ENCODE measurements at regions not wholly inside any gene's neighbourhood (a gene's known extent, or its start where the extent isn't known, plus 50 kb on each side); places are given as distances from the start of the nearest gene placed in this dataset.

DNA sequence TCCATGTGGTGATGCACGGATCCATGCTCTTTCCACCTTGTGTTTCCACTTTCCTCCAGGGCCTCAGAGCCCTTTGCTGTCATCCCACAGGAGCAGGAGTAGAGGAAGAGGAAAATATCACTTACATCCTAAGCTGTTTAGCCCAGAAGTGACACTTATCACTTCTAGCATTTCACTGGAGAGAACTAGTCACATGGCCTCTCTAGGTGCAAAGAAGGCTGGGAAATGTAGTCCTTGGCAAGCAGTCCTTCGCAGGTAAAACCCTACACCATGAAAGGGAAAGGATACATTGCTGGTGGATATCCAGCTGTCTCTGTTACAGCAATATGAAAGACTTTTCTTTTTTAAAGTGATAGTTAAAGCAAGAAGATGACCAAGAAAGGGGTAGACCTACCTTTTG lies 185.9 kb downstream of the RGS9 start:
- FAIRE-seq, result no peak
- Histone ChIP-seq H3K4me3 (no peak overlapping the region), H3K4me2 (ENCODE audit: insufficient read depth, low read length) (no peak overlapping the region), H3K9me1 (ENCODE audit: control insufficient read depth, insufficient read depth, low read length) (no peaks in the 10 kb centered on the region), H3K4me1 (replicated peaks in 1 of 2; ENCODE audit: control insufficient read depth in 2 of 2, insufficient read depth in 2 of 2, low read length in 2 of 2) (no peaks in the 10 kb centered on the region), H3K9me3 (replicated peaks; ENCODE audit: control insufficient read depth, insufficient read depth, low read depth, low read length) (no peaks in the 10 kb centered on the region), H3K27ac (ENCODE audit: extremely low read depth, low read depth, low read length) (no peak overlapping the region), H4K20me1 (replicated peaks; ENCODE audit: control insufficient read depth, insufficient read depth, low read length) (no peaks in the 10 kb centered on the region; the same call in 1 of the 2 replicates), H3K36me3 (ENCODE audit: control insufficient read depth, insufficient read depth, low read length) (no peaks in the 10 kb centered on the region), H3K27me3 (ENCODE audit: control insufficient read depth in 2 of 2, insufficient read depth in 2 of 2, low read length in 2 of 2) (no peaks in the 10 kb centered on the region), H3K79me2 (ENCODE audit: control insufficient read depth, insufficient read depth, low read length) (no peaks in the 10 kb centered on the region), H3K9ac (ENCODE audit: insufficient read depth in 1 of 2, low read depth in 2 of 2, low read length in 2 of 2) (no peak overlapping the region), H2AFZ (ENCODE audit: low read depth, low read length) (no peak overlapping the region)
- in situ Hi-C loops (cut with MboI) (no loop called here), intact Hi-C loops (cut with micrococcal nuclease) (no loop called here)
- WGBS (ENCODE audit: insufficient coverage, low coverage, missing lambda C conversion rate), result 0% methylated on average over 2 of the region's 2 CpGs
- BruUV-seq (replicated peaks), result no TSS peak
- ChIA-PET CTCF (ENCODE audit: low intra/inter-chr PET ratio) (no interaction called here), POLR2A (interaction anchor here (0.9 kb wide), 1 partner anchor 9 kb away, joined by 3 read pairs; no protein-coding TSS in a partner anchor)
- peak; percentile 77 for ATAC-seq
- peak in 2 of 4 experiments; percentile 4 to 18 for DNase-seq (ENCODE audit: extremely low read depth in 1 of 4, low spot score in 3 of 4)
- no peak for TF ChIP-seq SREBF1 (IDR thresholded peaks at IDR 0.05; ENCODE audit: borderline replicate concordance, low read depth, low read length)
- no peak for TF ChIP-seq ETV1 (tag; conservative IDR thresholded peaks at IDR 0.05; ENCODE audit: low read depth)
- TF ChIP-seq, protein P1, sequence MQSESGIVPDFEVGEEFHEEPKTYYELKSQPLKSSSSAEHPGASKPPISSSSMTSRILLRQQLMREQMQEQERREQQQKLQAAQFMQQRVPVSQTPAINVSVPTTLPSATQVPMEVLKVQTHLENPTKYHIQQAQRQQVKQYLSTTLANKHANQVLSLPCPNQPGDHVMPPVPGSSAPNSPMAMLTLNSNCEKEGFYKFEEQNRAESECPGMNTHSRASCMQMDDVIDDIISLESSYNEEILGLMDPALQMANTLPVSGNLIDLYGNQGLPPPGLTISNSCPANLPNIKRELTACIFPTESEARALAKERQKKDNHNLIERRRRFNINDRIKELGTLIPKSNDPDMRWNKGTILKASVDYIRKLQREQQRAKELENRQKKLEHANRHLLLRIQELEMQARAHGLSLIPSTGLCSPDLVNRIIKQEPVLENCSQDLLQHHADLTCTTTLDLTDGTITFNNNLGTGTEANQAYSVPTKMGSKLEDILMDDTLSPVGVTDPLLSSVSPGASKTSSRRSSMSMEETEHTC (IDR thresholded peaks at IDR 0.05), result no peak
- no peak for TF ChIP-seq CHD4 (IDR thresholded peaks at IDR 0.05; ENCODE audit: insufficient read depth, insufficient replicate concordance, low read depth, low read length, poor library complexity, severe bottlenecking)
- no peak for TF ChIP-seq ZNF445 (CRISPR knock-in tag; IDR thresholded peaks at IDR 0.05; ENCODE audit: low read depth)
- TF ChIP-seq ZNF586 (CRISPR knock-in tag; conservative IDR thresholded peaks at IDR 0.05), result no peak
- TF ChIP-seq KAT2B (IDR thresholded peaks at IDR 0.05; ENCODE audit: low read depth, low read length), result no peak
- no peak for TF ChIP-seq ZSCAN32 (CRISPR knock-in tag; IDR thresholded peaks at IDR 0.05)
- TF ChIP-seq ZBTB17 (CRISPR knock-in tag; IDR thresholded peaks at IDR 0.05), result no peak
- no peak for TF ChIP-seq JUN (IDR thresholded peaks at IDR 0.05; ENCODE audit: borderline replicate concordance, low read depth, low read length)
- no peak for TF ChIP-seq JUN (CRISPR knock-in tag; IDR thresholded peaks at IDR 0.05; ENCODE audit: borderline replicate concordance)
- no peak for TF ChIP-seq KAT7 (CRISPR knock-in tag; IDR thresholded peaks at IDR 0.05; ENCODE audit: borderline replicate concordance)
- TF ChIP-seq, protein P2, sequence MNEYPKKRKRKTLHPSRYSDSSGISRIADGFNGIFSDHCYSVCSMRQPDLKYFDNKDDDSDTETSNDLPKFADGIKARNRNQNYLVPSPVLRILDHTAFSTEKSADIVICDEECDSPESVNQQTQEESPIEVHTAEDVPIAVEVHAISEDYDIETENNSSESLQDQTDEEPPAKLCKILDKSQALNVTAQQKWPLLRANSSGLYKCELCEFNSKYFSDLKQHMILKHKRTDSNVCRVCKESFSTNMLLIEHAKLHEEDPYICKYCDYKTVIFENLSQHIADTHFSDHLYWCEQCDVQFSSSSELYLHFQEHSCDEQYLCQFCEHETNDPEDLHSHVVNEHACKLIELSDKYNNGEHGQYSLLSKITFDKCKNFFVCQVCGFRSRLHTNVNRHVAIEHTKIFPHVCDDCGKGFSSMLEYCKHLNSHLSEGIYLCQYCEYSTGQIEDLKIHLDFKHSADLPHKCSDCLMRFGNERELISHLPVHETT (CRISPR knock-in tag; conservative IDR thresholded peaks at IDR 0.05 in 1 of 2, IDR thresholded peaks at IDR 0.05 in 1 of 2), result no peak
- no peak for TF ChIP-seq SMARCA5 (IDR thresholded peaks at IDR 0.05)
- no peak for TF ChIP-seq HDAC1 (IDR thresholded peaks at IDR 0.05)
- TF ChIP-seq CREM (IDR thresholded peaks at IDR 0.05; ENCODE audit: low read depth), result no peak
- TF ChIP-seq SLC30A9 (CRISPR knock-in tag; IDR thresholded peaks at IDR 0.05), result no peak
- TF ChIP-seq ZNF263 (CRISPR knock-in tag; IDR thresholded peaks at IDR 0.05; ENCODE audit: borderline replicate concordance), result no peak
- TF ChIP-seq MAFK (IDR thresholded peaks at IDR 0.05; ENCODE audit: low read length), result no peak
- no peak for TF ChIP-seq FOXP1 (CRISPR knock-in tag; IDR thresholded peaks at IDR 0.05)
- no peak for TF ChIP-seq SAP30 (IDR thresholded peaks at IDR 0.05; ENCODE audit: borderline replicate concordance, insufficient read depth, low read depth, low read length, poor library complexity, severe bottlenecking)
- no peak for TF ChIP-seq MCM2 (IDR thresholded peaks at IDR 0.05; ENCODE audit: low read depth)
- no peak for TF ChIP-seq MEF2D (tag; conservative IDR thresholded peaks at IDR 0.05; ENCODE audit: low read depth)
